GM19023 (cell line): ENCODE measurements at regions not wholly inside any gene's neighbourhood (a gene's known extent, or its start where the extent isn't known, plus 50 kb on each side); places are given as distances from the start of the nearest gene placed in this dataset.

Source experiments
- ATAC-seq: cut with Tn5 transposase; IDR thresholded peaks from one replicate; pipeline ENCODE4 v1.9.1; 2021; ENCODE audit warnings: mild to moderate bottlenecking, moderate library complexity; ENCODE audit not compliant: unreplicated experiment

DNA sequence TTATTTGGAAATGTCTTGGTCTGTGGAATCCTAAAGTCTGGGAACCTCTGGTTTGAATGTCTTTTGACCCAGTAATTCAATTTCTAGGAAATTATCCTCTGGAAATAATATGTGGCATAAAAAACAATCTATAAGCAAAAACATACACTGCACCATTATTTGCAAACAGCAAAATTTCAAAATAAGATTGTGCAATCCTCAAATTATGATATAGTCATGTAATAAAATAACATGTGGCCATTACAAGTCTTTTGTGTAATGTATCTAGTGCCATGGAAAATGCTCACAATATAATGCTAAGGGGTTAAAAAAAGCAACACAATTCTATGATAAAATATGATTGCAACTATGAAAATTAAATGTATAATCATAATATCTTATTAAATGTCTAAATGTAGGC lies 312.9 kb upstream of the RUNX1 start:
- ATAC-seq, result no peak

DNA sequence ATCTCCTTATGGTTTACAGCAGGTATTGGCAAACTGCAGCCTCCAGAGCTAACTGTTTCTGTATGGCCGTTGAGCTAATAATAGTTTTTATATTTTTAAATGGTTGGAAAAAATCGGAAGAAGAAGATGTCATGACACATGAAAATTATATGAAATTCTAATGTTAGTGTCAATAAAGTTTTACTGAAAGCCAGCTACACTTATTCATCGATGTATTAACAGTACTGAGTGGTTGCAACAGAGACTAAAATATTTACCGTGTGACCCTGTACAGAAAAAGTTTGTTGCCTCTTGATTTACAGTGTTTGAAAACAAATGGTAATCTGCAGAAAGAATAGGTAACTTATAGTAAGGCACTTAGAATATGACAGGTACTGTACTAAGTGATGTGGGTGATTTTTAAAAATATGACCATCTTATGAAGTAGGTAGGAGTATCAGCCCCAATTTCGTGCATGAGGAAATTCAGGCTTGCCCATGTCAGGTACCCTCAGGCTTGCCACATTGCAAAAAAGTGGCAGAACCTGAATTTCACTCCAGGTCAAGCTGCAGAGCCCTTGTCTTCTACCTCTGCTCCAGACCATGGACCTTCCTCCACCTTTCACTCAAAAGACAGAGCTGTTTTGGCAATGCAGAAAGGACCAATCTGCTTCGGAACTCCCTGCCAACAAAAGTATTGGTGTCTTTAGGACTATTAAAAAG lies 311.9 kb upstream of the RUNX1 start:
- ATAC-seq, result no peak

DNA sequence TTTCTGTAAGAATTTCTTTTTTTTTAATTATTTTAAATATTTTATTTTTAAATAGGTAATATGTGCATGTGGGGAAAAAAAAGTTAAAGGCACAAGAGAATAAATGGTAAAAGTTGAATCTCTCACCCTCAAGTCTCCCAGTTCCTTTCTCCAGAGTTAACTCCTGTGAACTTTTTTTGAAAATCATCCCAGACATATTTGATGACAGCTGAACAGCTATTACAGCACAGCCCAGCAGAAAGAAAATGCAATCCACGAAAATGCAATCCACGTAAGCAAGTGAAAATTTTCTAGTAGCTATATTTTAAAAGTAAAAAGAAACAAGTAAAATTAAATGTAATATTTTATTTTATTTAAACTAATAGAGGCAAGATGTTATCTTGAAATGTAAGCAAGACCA lies 310.0 kb upstream of the RUNX1 start:
- no peak for ATAC-seq

DNA sequence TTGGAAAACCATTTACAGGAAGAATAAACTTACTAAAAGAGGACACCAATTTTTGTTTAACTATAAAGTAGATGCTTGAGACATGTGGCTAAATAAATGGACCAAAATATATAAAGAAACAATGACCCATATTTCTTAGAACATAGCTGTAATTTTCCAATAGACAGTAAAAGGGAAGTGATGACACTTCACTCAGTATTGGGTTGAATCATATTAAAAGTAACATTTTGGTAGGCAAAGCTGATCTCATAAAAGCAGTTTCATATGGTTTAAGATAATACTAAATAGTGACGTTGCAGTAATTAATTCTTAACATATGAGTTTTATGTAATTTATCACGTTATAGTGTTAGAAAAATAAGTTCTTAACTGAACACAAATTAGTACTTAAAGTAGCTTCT lies 308.9 kb upstream of the RUNX1 start:
- ATAC-seq, result no peak

DNA sequence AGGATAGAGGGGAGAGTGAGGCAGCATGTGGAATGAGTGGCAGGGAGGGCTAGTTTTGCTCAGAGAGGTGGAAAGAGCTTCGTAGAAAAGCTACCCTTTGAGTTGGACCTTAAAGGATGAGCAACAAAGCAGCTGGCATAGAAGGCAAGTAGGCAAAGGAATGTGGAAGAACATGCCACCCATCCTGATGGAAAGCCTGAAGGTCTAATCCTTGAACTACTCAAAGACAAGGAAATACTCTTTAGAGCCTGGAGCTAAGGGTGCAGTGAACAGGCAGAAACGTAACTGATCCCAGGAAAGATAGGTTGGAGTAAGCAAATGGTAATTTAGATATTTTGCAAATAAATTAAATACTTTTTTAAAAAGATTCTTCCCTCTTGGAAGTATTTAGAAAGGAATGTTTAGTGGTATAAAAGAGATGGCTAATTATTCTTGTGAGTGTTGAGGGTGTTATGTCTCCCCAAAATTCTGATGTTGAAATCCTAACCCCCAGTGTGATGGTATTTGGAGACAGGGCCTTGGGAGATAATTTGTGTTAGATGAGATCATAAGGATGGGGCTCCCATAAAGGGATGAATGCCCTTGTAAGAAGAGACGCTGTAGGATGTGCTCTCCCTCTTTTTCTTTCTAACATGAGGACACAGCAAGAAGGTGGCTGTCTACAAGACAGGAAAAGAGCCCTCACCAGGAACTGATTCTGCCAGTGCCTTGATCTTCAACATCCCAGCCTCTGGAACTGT lies 308.1 kb upstream of the RUNX1 start:
- no peak for ATAC-seq

DNA sequence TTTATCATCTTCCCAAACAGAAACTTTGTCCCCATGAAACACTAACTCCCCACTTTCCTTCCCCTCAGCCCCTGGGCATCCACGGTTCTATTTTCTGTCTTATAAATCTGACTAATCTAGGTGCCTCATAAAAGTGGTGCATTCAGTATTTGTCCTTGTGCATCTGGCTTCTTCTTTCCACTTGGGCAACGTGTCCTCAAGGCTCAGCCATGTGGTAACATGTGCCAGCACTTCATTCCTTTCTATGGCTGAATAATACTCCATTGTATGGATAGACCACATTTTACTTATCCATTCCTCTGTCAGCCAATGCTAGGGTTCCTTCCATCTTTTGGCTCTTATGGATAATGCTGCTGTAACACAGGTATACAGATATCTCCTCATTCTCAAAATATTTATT lies 305.0 kb upstream of the RUNX1 start:
- no peak for ATAC-seq

DNA sequence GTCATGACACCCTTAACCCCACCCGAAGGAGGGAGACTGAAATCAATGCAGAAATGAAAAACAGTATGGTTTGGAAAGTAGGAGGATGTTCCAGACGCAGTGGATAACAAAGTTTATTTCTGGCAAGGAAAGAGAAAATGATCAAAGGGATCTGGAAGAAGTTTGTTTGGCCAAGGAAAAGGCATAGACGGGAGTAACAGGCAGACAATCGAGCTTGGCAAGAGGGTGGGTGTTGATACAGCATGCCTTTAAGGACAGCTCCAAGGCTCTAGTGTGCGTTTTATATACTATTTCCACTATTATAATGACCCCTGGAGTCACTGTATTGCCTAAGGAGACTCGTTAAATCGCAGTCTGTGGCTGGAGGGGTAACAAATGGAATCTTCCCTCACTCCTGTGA lies 303.7 kb upstream of the RUNX1 start:
- ATAC-seq, result no peak

DNA sequence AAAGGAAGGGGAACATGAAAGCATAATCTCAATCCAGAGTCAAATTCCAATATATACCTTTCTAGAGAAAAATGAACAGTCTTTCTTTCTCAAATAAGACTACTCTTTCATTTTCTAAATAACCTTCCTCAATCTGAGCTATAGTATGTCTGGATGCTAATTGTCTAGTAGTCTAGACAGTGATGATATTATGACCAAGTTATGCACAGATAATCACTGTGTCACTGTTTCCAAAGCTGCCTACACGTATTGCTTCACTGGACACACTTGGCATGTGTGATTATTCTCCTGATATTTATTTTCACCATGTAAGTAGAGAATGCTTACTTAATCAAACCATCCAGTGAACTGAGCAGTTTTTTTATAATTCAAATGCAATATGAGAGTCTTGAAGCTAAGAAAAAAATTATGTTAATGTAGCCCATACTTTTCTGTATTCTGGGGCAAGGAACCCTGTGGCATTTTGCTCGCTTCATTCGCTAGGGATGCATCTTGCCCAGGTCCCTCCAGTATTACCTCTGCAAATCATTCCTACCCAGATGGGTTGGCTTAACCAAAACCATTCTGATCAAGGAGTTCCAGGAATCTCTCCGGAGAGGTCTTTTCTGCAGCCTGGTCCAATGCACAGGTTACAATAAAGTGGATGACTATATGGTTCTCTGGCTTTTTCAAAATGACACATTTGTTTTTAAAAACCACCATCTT lies 303.1 kb upstream of the RUNX1 start:
- ATAC-seq, result no peak

DNA sequence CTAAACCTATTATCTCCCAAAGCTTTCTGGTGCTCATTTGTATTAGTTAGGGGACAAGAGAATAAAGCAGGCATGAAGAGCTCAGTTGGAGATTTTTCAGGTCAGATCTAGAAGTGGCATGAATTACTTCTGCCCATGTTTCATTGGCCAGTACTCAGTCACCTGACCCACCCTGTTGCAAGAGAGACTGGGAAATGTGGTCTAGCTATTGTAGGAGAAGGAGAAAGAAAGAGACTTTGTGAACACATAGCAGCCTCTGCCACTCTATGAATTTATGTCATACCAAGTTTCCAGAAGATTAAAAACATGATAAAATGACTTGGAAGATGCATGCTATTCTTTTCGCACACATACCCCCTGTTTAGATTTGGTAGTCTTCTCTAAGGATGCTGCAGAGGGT lies 302.3 kb upstream of the RUNX1 start:
- ATAC-seq, result no peak

DNA sequence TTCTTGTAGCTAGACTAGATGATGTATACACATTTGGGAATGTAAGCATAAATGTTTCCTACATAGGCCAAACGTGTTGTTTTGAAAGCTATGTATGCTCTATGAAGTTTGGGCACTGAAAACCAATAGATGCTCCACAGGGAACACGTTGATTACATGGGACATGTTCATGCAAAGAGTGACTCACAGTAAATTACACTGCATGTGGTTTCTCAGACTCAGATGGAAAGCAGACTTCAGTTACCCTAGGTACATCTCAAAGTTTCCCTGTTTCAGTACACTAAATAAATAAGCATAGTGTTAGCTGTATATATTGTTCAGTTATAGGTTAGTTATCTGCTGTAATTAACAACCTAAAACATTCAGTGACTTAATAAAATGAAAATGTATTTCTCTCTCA lies 301.9 kb upstream of the RUNX1 start:
- ATAC-seq, result no peak

DNA sequence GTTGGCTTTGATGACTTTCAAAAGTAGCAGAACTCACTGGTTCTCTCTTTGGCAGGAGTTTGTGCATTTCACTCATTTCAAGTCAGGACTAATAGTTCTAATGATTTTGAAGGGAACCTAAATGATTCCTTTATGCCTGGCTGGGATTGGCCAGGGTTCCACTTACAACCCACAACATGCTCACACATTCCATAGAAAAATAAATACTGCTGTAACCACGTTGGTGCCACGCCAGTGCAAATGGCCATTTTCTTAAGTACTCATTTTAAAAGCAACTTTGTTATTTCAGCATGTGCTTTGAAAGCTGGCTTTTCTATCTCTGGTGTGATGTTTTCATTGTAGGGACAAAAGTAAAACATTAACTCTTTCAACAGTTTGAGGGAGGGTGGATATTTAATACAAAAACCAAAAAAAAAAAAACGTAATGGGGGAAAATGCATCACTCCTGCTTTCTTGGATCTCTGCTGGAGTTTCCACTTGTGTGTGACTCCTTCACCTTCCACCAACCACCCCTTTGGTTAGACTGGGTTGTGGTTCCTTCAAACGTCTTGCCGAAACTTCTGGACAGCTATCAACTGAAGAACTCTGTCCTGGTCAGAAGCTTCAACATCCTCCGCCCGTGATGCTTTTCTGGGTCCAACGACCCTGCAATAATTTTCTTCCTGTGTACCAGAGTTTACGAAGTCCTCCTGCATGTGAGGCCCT lies 300.4 kb upstream of the RUNX1 start:
- ATAC-seq, result no peak

DNA sequence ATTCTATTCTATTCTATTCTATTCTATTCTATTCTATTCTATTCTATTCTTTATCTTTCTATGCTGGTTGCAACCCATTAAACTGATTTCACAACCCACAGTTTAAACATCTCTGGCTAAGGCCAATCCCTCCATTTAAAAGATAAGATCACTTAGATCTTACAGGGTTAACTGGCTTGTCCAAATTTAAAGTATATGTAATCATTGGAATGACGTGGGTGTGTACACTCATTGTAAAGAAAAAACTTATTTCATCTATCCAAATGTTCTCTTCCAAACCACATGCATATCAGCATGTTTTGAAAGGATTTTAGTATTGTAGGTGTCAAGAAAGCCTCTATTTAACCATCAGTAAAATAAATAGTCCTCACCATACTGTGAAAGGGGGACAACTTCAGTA lies 299.6 kb upstream of the RUNX1 start:
- ATAC-seq, result no peak

DNA sequence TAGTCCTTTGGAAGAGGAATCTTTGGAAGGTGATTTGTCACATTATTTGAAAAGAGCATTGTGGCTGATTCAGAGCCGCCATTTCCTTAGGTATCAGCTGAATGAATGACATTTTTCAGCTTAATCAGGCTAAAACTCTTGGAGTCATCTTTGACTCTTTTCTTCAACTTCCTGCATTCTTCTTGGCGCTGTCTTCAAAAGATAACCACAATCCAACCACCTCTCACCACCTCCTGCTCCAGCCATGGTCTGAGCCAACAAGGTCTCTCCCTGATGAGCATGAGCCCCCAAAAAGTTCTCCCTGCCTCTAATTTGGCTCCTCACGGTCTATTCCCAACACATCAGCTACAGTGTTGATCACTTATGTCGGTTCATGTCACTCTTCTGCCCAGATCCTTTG lies 297.6 kb upstream of the RUNX1 start:
- ATAC-seq, result no peak

DNA sequence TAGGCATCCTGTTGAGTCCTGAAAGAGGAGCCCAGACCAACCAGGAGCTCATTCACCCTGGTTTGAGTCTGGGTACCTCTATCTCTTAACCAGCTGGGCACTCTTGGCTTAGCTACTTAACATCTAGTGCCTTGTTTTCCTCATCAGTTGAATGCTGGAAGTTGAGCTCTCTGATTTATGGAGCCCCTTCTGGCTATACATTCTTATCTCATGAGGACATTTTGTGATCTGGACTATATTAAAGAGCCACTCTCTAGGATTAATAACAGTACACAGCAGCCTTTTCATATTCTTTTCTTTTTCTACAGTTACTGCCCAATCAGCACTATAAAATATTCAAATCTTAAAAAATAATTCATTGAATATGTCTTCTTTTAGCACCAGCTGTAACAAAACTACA lies 296.9 kb upstream of the RUNX1 start:
- ATAC-seq, result no peak

DNA sequence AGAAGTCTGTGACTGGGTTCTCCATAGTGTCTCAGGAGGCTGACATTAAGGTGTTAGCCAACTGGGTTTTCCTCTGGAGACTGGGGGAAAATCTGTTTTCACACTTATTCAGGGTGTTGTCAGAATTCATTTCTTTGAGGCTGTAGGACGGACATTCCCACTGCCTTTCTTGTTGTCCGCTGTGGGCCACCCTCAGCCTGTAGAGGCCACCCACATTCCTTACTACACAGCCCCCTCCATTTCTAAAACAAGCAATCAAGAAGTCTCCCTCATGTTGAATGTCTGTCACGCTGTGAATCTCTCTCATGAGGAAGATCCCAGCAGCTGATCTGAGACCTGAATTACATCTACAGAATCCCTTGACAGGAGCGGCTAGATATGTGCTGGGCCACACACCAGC lies 295.5 kb upstream of the RUNX1 start:
- no peak for ATAC-seq

DNA sequence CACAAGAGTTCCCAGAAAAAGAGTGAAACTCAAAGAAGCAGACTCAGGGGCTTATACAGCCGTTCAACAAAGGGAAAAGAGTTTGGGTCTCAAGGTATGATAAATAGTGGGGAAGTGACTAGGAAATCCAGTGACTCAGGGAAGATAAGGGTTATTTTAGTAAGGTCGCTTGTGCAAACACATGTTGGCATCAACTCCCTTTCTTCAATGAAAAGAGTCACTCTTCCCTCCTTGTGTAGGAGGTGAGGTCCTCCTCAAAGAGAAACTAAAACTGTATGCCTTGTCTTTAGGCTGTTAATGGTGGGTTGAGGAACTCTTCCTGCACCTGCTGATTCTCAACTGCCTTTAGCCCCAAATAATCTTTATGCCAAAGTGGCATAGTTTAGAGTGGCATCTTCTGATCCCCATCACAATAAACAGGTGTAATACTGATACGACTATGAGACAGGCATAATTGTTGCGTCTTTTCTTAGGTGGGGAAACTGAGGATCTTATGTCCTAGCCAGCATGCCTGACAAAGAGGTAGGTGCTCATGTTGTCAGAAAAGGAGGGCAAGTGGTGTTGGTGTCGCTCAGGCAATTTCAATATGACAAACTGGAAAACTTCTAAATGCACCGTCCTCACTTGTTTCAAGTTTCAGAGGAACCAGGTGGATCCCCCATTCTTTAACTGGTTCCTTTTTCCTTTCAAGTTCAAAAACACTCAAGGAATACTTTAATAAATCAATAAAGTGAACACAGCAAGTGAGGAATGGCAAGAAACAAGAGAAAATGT lies 294.1 kb upstream of the RUNX1 start:
- no peak for ATAC-seq

DNA sequence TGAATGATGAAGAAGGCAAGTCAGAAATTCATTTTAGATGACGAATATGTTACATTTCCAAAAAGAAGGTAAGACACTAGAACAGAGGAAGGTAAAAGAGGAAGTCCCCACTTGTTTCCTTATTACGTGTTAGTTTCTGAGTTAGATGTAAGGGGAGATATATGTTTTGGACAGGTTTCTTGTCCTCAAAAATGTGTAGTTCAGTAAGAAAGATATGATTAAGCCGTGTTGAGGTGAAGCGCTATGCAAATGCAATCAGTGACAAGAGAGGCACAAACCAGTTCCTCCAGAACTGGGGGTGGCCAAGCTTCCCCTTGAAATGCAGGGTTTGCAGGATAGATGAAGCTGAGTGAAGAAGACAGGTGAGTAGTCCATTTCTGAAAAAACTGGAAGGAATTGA lies 293.3 kb upstream of the RUNX1 start:
- no peak for ATAC-seq

DNA sequence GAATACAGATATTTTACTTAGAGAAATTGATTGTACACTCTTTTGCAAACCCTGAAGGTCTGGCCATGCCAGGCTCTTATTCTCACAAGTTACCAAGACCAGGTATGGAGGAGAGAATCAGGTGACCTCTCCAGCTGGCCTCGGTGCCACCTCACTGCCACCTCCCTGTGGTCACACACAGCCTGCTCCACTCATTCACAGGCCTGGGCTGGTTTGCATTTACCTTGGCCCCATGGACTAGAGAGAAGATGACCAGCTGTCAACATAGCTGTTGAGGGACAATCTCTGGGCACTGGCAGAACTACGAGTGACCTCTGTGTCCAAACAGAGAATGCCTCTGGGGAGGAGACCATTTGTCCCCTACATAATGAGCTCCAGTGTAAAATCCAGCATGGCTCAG lies 291.2 kb upstream of the RUNX1 start:
- ATAC-seq, result no peak

DNA sequence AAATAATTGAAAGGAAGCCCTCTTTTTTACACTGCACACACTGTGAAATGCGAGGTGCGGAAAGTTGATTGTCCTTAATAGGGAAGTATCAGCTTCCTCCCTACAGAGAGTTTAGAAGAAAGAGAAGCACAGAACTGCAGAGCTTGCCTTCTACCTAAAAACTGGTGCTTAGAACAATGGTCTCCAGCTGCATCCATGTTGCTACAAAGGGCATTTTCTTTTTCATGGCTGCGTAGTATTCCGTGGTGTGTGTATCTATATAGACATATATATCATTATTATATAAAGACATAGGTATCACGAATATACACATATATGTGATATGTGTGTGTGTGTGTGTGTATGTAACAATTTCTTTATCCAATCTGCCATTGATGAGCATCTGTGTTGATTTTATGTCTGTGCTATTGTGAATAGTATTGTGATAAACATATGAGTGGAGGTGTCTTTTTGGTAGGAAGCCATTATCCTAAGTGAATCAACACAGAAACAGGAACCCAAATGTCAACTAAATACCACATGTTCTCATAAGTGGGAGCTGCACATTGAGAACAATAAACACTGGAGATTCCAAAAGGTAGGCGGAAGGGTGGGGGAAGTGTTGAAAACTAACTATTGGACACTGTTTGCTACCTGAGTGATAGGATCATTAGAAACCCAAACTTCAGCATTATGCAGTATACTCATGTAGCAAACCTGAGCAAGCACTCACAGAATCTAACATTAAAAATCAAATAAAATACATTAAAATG lies 290.0 kb upstream of the RUNX1 start:
- no peak for ATAC-seq

DNA sequence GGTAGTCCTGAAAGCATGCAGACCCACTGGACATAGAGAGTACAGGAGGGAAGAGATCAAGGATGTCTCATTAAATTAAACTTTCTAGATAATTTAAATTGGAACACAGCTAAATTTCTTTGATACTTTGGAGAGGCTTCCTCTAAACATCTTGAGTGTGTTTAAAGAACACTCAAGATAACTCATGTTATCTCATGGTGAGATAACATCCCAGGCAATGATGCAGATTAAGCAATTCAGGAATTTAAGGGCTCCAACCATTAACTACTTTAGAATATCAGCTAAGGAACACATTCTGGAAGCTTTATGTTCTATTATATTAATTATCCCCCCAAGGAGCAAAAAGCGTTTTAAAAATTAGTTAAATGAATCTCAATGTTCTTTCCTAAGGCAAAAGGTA lies 289.2 kb upstream of the RUNX1 start:
- ATAC-seq, result no peak
